ENCODE measurements at regions not wholly inside any gene's neighbourhood (a gene's known extent, or its start where the extent isn't known, plus 50 kb on each side); places are given as distances from the start of the nearest gene placed in this dataset.

GRCh38 chr4:59525885-59526284 is 1674.2 kb upstream of the ADGRL3 start:
- no peaks in the 10 kb centered on the region for H3K9me3 ChIP-seq (ENCODE audit: low read depth)
- no peaks in the 10 kb centered on the region for H3K4me1 ChIP-seq (ENCODE audit: low read depth)
- TF ChIP-seq, protein P1, sequence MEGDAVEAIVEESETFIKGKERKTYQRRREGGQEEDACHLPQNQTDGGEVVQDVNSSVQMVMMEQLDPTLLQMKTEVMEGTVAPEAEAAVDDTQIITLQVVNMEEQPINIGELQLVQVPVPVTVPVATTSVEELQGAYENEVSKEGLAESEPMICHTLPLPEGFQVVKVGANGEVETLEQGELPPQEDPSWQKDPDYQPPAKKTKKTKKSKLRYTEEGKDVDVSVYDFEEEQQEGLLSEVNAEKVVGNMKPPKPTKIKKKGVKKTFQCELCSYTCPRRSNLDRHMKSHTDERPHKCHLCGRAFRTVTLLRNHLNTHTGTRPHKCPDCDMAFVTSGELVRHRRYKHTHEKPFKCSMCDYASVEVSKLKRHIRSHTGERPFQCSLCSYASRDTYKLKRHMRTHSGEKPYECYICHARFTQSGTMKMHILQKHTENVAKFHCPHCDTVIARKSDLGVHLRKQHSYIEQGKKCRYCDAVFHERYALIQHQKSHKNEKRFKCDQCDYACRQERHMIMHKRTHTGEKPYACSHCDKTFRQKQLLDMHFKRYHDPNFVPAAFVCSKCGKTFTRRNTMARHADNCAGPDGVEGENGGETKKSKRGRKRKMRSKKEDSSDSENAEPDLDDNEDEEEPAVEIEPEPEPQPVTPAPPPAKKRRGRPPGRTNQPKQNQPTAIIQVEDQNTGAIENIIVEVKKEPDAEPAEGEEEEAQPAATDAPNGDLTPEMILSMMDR (IDR thresholded peaks at IDR 0.05; ENCODE audit: low read depth, low read length): no peak
- H3K27me3 ChIP-seq: no peaks in the 10 kb centered on the region
- H3K27ac ChIP-seq: no peak overlapping the region
- no peaks in the 10 kb centered on the region for H3K36me3 ChIP-seq
- no peak overlapping the region for H3K4me3 ChIP-seq
- no peak for DNase-seq (ENCODE audit: low read depth in 1 of 2, low spot score in 1 of 2)

- H3K36me3 ChIP-seq: no peaks in the 10 kb centered on the region
- H3K27ac ChIP-seq: no peak overlapping the region
- H3K27me3 ChIP-seq: no peaks in the 10 kb centered on the region
- H3K4me3 ChIP-seq: no peak overlapping the region
- no peak for DNase-seq (ENCODE audit: low read depth in 1 of 2, low spot score in 1 of 2)
- TF ChIP-seq, protein P1 (IDR thresholded peaks at IDR 0.05; ENCODE audit: low read depth, low read length): no peak
- H3K9me3 ChIP-seq (ENCODE audit: low read depth): no peaks in the 10 kb centered on the region
- no peaks in the 10 kb centered on the region for H3K4me1 ChIP-seq (ENCODE audit: low read depth)
Measured at GRCh38 chr4:59535541-59535940, 1664.6 kb upstream of the ADGRL3 start.

GRCh38 chr4:59536428-59536827 is 1663.7 kb upstream of the ADGRL3 start:
- no peaks in the 10 kb centered on the region for H3K9me3 ChIP-seq (ENCODE audit: low read depth)
- H3K4me3 ChIP-seq: no peak overlapping the region
- no peak overlapping the region for H3K27ac ChIP-seq
- DNase-seq (ENCODE audit: low read depth in 1 of 2, low spot score in 1 of 2): no peak
- TF ChIP-seq, protein P1 (IDR thresholded peaks at IDR 0.05; ENCODE audit: low read depth, low read length): no peak
- no peaks in the 10 kb centered on the region for H3K27me3 ChIP-seq
- no peaks in the 10 kb centered on the region for H3K36me3 ChIP-seq
- H3K4me1 ChIP-seq (ENCODE audit: low read depth): no peaks in the 10 kb centered on the region

DNA sequence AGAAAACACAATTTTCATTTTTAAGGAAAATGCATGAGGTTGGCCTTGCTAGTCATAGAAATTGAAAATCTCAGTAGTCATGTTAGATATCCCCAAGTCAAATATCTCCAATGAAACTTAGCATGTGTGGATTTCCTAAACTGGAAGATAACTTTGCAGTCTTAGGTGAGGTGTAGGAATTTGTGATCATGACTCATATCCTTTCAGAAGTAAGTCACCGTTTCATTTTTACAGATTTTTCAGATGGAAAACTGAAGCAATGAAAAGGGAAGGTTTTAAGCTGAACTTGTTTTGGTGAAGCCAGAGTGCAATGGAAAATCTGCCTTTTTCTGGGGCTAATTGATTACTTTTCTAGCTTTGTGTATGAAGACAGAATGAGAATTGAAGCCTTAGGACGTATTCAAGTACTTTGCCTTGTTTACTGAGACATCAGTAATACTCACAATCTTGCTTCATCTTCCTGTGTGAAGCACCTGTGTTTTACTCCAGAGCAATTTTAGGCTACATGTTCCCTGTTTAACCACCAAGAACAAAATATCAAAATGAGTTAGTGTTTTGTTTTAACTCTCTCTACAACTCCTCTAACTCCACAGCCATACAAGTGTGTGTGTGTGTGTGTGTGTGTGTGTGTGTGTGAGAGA is 1662.8 kb upstream of the ADGRL3 start:
- TF ChIP-seq, protein P1 (IDR thresholded peaks at IDR 0.05; ENCODE audit: low read depth, low read length): no peak
- no peak for DNase-seq (ENCODE audit: low read depth in 1 of 2, low spot score in 1 of 2)
- H3K27me3 ChIP-seq: no peaks in the 10 kb centered on the region
- H3K36me3 ChIP-seq: no peaks in the 10 kb centered on the region
- H3K4me1 ChIP-seq (ENCODE audit: low read depth): no peaks in the 10 kb centered on the region
- no peaks in the 10 kb centered on the region for H3K9me3 ChIP-seq (ENCODE audit: low read depth)
- H3K4me3 ChIP-seq: no peak overlapping the region
- no peak overlapping the region for H3K27ac ChIP-seq

DNA sequence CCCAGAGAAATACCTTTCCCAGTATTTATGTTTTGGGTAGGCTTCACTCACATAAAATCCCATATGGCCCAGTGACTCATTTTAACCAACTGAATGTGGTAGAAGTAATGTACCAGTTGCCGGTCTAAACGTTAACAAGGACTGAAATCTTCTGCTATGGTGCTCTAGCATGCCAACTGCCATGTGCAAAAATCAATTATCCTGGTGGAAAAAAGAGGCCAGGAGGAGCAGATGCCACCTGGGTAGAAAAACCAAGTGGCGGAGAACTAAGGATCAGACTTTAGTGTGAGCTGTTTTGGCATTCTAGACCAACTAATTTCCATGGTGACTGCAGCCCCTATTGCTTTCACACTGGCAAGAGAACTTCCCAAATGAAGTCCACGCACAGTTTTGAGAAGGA is 1660.7 kb upstream of the ADGRL3 start:
- no peaks in the 10 kb centered on the region for H3K4me1 ChIP-seq (ENCODE audit: low read depth)
- no peak overlapping the region for H3K4me3 ChIP-seq
- H3K36me3 ChIP-seq: no peaks in the 10 kb centered on the region
- no peak overlapping the region for H3K27ac ChIP-seq
- TF ChIP-seq, protein P1 (IDR thresholded peaks at IDR 0.05; ENCODE audit: low read depth, low read length): no peak
- no peaks in the 10 kb centered on the region for H3K27me3 ChIP-seq
- DNase-seq (ENCODE audit: low read depth in 1 of 2, low spot score in 1 of 2): no peak
- H3K9me3 ChIP-seq (ENCODE audit: low read depth): no peaks in the 10 kb centered on the region
